Activated T-helper 17 cell treated with anti-CD3 and anti-CD28 coated beads, Interleukin-2, amount 50 U/mL, for 72 hours (primary cell): ENCODE measurements at regions not wholly inside any gene's neighbourhood (a gene's known extent, or its start where the extent isn't known, plus 50 kb on each side); places are given as distances from the start of the nearest gene placed in this dataset.

Experiments used
- ATAC-seq: fragments of 150-1000 bp; cut with Tn5 transposase; replicated peaks from 2 replicates; pipeline ENCODE4 v1.10.0; 2021; ENCODE audit warnings: mild to moderate bottlenecking, moderate library complexity
- H3K27ac Mint-ChIP-seq: one replicate; pipeline ENCODE4 v1.8.0; 2022; ENCODE audit warnings: mixed read lengths
- H3K27me3 Mint-ChIP-seq: one replicate; pipeline ENCODE4 v1.8.0; 2022; ENCODE audit warnings: mixed read lengths
- H3K36me3 Mint-ChIP-seq: one replicate; pipeline ENCODE4 v1.8.0; 2022; ENCODE audit warnings: low read depth, mild to moderate bottlenecking, mixed read lengths
- H3K4me1 Mint-ChIP-seq: one replicate; pipeline ENCODE4 v1.8.0; 2022; ENCODE audit warnings: mixed read lengths
- H3K4me3 Mint-ChIP-seq: one replicate; pipeline ENCODE4 v1.8.0; 2022; ENCODE audit warnings: mild to moderate bottlenecking, mixed read lengths
- H3K9me3 Mint-ChIP-seq: one replicate; pipeline ENCODE4 v1.8.0; 2022; ENCODE audit warnings: mixed read lengths

- H3K27me3 Mint-ChIP-seq, result no peaks in the 10 kb centered on the region
- H3K36me3 Mint-ChIP-seq, result no peaks in the 10 kb centered on the region
- no peak for ATAC-seq
- peaks cover 6% of the 10 kb centered on the region for H3K9me3 Mint-ChIP-seq
- no peak overlapping the region for H3K27ac Mint-ChIP-seq
- no peaks in the 10 kb centered on the region for H3K4me1 Mint-ChIP-seq
- no peak overlapping the region for H3K4me3 Mint-ChIP-seq
Measured at GRCh38 chr1:201774983-201775344, 54.0 kb upstream of the IPO9 start.

DNA sequence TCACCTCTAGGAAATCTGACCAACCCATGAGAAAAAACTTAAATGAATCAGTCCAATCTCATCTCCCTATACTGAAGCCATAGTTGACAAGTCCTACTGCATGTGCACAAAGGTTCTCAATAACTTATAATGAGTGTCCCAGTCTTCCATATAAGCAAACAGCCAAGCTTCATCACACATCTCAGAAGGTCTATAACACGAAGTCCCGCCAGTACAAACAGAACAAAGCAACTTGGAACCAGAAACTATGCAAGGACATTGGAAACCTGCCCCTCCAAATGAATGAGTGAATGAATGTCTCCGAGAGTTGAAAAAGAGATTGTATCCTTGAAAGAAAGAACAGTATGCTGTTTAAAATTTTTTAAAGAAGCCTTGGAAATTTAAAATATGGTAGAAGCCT, 53.6 kb upstream of the IPO9 start:
- Mint-ChIP-seq H3K36me3 (no peaks in the 10 kb centered on the region), H3K27me3 (no peaks in the 10 kb centered on the region), H3K27ac (no peak overlapping the region), H3K4me1 (no peaks in the 10 kb centered on the region), H3K4me3 (no peak overlapping the region), H3K9me3 (peaks cover 1% of the 10 kb centered on the region)
- ATAC-seq, result no peak

- no peak overlapping the region for H3K4me3 Mint-ChIP-seq
- no peak overlapping the region for H3K27ac Mint-ChIP-seq
- ATAC-seq, result no peak
- H3K9me3 Mint-ChIP-seq, result no peaks in the 10 kb centered on the region
- no peaks in the 10 kb centered on the region for H3K36me3 Mint-ChIP-seq
- no peaks in the 10 kb centered on the region for H3K27me3 Mint-ChIP-seq
- H3K4me1 Mint-ChIP-seq, result no peaks in the 10 kb centered on the region
Measured at GRCh38 chr1:201778279-201779065, 50.5 kb upstream of the IPO9 start.
